ENCODE measurements at regions not wholly inside any gene's neighbourhood (a gene's known extent, or its start where the extent isn't known, plus 50 kb on each side); places are given as distances from the start of the nearest gene placed in this dataset.
"Not testable (repeated sequence)": the region's sequence is repeated elsewhere in the genome, so short reads cannot be mapped to it uniquely, and the experiment has no call there.

DNA sequence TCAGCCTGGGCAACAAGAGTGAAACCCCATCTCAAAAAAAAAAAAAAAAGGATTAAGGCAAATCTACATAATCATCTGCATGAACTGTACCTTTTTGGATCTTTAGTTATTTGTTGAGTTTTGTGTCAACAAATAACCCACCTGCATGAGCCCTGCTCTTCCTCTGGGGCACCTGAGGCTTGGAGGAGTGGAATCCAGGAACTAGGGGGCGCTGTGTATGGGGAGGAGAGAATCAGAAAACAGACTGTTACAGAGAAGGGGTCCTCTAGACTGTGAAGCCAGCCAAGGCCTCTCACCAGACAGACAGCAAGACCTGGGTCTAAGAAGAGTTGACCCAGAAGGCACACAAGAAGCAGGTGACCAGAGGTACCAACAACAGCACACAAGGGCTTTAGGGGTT is 682.8 kb upstream of the NRP1 start:
- Histone ChIP-seq H3K27ac (no peak overlapping the region), H3K4me3 (no peak overlapping the region), H3K4me1 (no peaks in the 10 kb centered on the region), H3K36me3 (no peaks in the 10 kb centered on the region), H3K27me3 (no peaks in the 10 kb centered on the region), H3K9me3 (no peaks in the 10 kb centered on the region)
- WGBS, 2 donors: 47 to 50% methylated on average over 1 of the region's 1 CpG
- no peak for ATAC-seq
- DNase-seq: no peak
- intact Hi-C loops (cut with DNase I): no loop called here
- no peak for FAIRE-seq
- TF ChIP-seq, protein P1, sequence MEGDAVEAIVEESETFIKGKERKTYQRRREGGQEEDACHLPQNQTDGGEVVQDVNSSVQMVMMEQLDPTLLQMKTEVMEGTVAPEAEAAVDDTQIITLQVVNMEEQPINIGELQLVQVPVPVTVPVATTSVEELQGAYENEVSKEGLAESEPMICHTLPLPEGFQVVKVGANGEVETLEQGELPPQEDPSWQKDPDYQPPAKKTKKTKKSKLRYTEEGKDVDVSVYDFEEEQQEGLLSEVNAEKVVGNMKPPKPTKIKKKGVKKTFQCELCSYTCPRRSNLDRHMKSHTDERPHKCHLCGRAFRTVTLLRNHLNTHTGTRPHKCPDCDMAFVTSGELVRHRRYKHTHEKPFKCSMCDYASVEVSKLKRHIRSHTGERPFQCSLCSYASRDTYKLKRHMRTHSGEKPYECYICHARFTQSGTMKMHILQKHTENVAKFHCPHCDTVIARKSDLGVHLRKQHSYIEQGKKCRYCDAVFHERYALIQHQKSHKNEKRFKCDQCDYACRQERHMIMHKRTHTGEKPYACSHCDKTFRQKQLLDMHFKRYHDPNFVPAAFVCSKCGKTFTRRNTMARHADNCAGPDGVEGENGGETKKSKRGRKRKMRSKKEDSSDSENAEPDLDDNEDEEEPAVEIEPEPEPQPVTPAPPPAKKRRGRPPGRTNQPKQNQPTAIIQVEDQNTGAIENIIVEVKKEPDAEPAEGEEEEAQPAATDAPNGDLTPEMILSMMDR (IDR thresholded peaks at IDR 0.05): no peak

DNA sequence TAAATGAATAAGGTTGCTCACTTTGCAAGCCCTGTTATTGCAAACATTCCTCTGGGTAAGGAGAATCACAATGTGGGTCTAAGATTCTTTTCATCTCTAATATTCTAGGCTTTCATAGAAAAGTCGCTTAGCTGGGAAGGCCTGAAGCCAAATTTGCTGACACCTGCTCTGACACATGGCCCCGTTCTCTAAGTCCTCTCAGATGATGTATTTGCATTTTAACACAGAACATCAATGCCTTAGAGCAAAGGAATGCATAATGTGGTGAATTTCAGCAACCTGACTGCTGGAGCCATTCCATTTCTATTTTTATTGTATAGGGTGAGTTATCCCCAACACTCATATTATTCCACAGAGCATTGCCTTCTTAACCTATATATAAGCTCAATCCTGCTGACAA is 682.1 kb upstream of the NRP1 start:
- FAIRE-seq (no peak), ATAC-seq (no peak), DNase-seq (no peak)
- H3K4me3 ChIP-seq: no peak overlapping the region
- H3K9me3 ChIP-seq: no peaks in the 10 kb centered on the region
- H3K4me1 ChIP-seq: no peaks in the 10 kb centered on the region
- WGBS, 2 donors: 90 to 93% methylated on average over 2 of the region's 2 CpGs
- intact Hi-C loops (cut with DNase I): no loop called here
- no peak overlapping the region for H3K27ac ChIP-seq
- no peaks in the 10 kb centered on the region for H3K36me3 ChIP-seq
- TF ChIP-seq, protein P1 (IDR thresholded peaks at IDR 0.05): no peak
- no peaks in the 10 kb centered on the region for H3K27me3 ChIP-seq

DNA sequence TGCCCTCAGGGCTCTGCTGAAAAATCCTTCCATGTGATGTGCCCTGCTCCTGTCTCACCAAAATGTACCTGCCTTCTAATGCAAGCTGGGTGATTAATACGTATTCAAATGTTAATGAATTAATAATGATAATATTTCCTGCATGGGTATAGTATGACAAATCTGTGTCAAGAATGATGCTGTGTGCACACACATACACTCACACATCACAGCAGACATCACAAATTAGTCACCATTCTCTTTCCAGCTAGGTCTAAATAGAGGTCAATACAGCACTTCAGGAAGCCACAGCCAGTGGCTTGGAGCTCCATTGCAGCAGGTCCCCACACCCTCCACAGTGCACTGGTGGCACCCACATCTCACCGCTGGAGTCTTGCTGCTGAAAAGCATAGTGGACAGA is 681.2 kb upstream of the NRP1 start:
- intact Hi-C loops (cut with DNase I): no loop called here
- Histone ChIP-seq H3K27ac (no peak overlapping the region), H3K9me3 (no peaks in the 10 kb centered on the region), H3K4me1 (no peaks in the 10 kb centered on the region), H3K4me3 (no peak overlapping the region), H3K27me3 (no peaks in the 10 kb centered on the region), H3K36me3 (no peaks in the 10 kb centered on the region)
- DNase-seq (no peak), FAIRE-seq (no peak), ATAC-seq (no peak)
- TF ChIP-seq, protein P1 (IDR thresholded peaks at IDR 0.05): no peak
- WGBS, 2 donors: 89 to 90% methylated on average over 2 of the region's 2 CpGs

DNA sequence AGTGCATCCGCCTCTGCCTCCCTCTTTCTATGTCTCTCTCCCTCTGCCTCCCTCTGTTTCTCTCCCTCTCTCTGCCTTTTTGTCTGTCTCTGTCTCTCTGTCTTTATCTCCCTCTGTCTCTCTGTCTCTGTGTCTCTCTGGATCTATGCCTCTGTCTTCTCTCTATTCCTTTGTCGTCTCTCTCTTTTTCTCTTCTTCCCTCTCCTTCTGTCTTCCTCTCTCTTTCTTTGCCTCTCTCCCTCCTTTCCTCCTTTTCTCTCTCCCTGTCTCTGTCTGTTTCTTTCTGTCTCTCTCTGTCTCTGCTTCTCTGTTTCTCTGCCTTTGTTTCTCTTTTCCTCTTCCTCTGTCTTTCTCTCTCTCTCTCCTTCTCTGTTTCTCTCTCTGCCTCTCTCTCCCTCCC is 678.8 kb upstream of the NRP1 start:
- intact Hi-C loops (cut with DNase I): no loop called here
- DNase-seq (no peak), ATAC-seq (no peak), FAIRE-seq (no peak)
- no peaks in the 10 kb centered on the region for H3K27me3 ChIP-seq
- no peaks in the 10 kb centered on the region for H3K4me1 ChIP-seq
- WGBS, 2 donors: 68 to 75% methylated on average over 2 of the region's 2 CpGs
- H3K4me3 ChIP-seq: no peak overlapping the region
- TF ChIP-seq, protein P1 (IDR thresholded peaks at IDR 0.05): no peak
- no peaks in the 10 kb centered on the region for H3K9me3 ChIP-seq
- H3K27ac ChIP-seq: no peak overlapping the region
- no peaks in the 10 kb centered on the region for H3K36me3 ChIP-seq

DNA sequence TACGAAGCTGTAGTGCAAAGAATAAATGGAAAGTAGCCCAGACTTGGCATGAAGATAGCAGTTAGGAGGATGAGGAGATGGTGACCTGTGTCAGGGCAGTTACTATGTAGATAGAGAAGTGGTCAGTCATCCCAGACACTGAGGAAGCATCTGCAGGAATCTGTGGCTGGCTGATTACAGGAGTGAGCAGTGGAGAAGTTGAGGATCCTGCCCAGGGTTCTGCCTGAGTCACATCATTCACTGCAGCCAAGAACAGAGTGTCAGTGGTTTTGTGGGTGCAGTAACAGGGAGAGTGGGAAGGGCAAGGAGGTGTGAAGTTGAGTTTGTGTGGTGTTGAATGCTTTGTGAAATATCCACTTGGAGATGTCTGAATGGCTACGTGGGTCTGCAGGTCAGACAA is 676.4 kb upstream of the NRP1 start:
- Histone ChIP-seq H3K4me3 (no peak overlapping the region), H3K27ac (no peak overlapping the region), H3K36me3 (no peaks in the 10 kb centered on the region), H3K4me1 (no peaks in the 10 kb centered on the region), H3K9me3 (no peaks in the 10 kb centered on the region), H3K27me3 (no peaks in the 10 kb centered on the region)
- TF ChIP-seq, protein P1 (IDR thresholded peaks at IDR 0.05): no peak
- FAIRE-seq: no peak
- WGBS, 2 donors: 81 to 89% methylated on average over 2 of the region's 2 CpGs
- no peak for ATAC-seq
- no peak for DNase-seq
- intact Hi-C loops (cut with DNase I): no loop called here

DNA sequence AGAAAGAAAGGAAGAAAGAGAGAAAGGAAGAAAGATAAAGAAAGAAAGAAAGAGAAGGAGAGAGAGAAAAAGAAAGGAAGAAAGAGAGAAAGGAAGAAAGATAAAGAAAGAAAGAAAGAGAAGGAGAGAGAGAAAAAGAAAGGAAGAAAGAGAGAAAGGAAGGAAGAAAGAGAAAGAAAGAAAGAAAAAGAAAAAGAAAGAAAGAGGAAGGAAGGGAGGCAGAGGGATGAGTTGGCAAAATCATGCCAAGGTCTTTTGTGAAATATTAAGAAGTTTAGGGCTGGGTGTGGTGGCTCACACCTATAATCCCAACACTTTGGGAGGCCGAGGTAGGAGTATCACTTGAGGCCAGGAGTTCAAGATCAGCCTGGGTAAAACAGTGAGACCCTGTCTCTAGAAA is 675.8 kb upstream of the NRP1 start:
- H3K27me3 ChIP-seq; H3K27ac ChIP-seq; FAIRE-seq; H3K9me3 ChIP-seq; DNase-seq; intact Hi-C loops (cut with DNase I); H3K4me1 ChIP-seq; H3K36me3 ChIP-seq; H3K4me3 ChIP-seq; ATAC-seq: not testable (repeated sequence)
- WGBS, 2 donors: 65 to 75% methylated on average over 1 of the region's 1 CpG
